Endothelial cell of umbilical vein (primary cell): ENCODE measurements at regions not wholly inside any gene's neighbourhood (a gene's known extent, or its start where the extent isn't known, plus 50 kb on each side); places are given as distances from the start of the nearest gene placed in this dataset.

ENCODE experiments used
- BruUV-seq: library from RNA; stranded (reverse); fragments of 400-500 nt; replicated peaks from 2 replicates; lab custom pipeline; 2021; lab: Mats Ljungman, UMichigan
- CTCF ChIA-PET: fragments of 300-600, 350-600 bp; sonication (Branson Sonifier 250); formaldehyde crosslinking; loops from one replicate; lab custom pipeline; 2021; ENCODE audit warnings: antibody characterized with exemption, inconsistent platforms; lab: Charles Lee
- POLR2A ChIA-PET: fragments of 300-600, 350-600 bp; sonication (Branson Sonifier 250); formaldehyde crosslinking; loops from one replicate; lab custom pipeline; 2021; ENCODE audit warnings: antibody characterized with exemption, inconsistent platforms; lab: Charles Lee
- DNase-seq: peaks from one replicate; pipeline ENCODE4 v3.0.0-alpha.2; 2011; ENCODE audit warnings: low read depth, low spot score
- FAIRE-seq: peaks from 2 replicates; lab custom pipeline; 2011; peaks lifted over from hg19 to GRCh38; lab: Jason Lieb, UNC
- H2AFZ ChIP-seq: 2 replicates; pipeline ENCODE4 v1.6.0; 2012; ENCODE audit warnings: low read depth, low read length, control low read depth, inconsistent platforms
- H3K27ac ChIP-seq: 2 replicates; pipeline ENCODE4 v1.5.1; 2011; ENCODE audit warnings: low read depth, mild to moderate bottlenecking, control low read depth, low read length, moderate library complexity; ENCODE audit not compliant: insufficient read depth
- H3K27me3 ChIP-seq, 2 experiments: 2 replicates each; pipeline versions ENCODE4 v1.6.0 to v1.6.1; 2011; ENCODE audit warnings: low read length in 2 of 2, mixed read lengths in 1 of 2; ENCODE audit not compliant: control insufficient read depth in 2 of 2, insufficient read depth in 2 of 2
- H3K36me3 ChIP-seq, 2 experiments: 2 replicates in 1 of 2; 3 replicates in 1 of 2; pipeline ENCODE4 v1.5.1; 2011; ENCODE audit warnings: low read length in 2 of 2, mild to moderate bottlenecking in 1 of 2, moderate library complexity in 1 of 2; ENCODE audit not compliant: control insufficient read depth in 2 of 2, insufficient read depth in 2 of 2; ENCODE audit errors: extremely low read depth in 1 of 2
- H3K4me1 ChIP-seq: 3 replicates; pipeline ENCODE4 v1.5.1; 2011; ENCODE audit warnings: mild to moderate bottlenecking, low read length; ENCODE audit not compliant: control insufficient read depth, insufficient read depth; ENCODE audit errors: extremely low read depth
- H3K4me2 ChIP-seq: 2 replicates; pipeline ENCODE4 v1.6.1; 2011; ENCODE audit warnings: low read length, control low read depth, mixed read lengths; ENCODE audit not compliant: insufficient read depth
- H3K4me3 ChIP-seq, 3 experiments: fragments of 200-600 bp in 1 of 3; sonication (generic), shearing (Covaris generic) in 1 of 3; replicated peaks in 1 of 3; 2 replicates each; pipeline ENCODE4 v1.5.1; 2011 to 2016; ENCODE audit warnings: control low read depth in 3 of 3, low read length in 3 of 3, mild to moderate bottlenecking in 2 of 3, inconsistent platforms in 1 of 3, low read depth in 1 of 3, moderate library complexity in 1 of 3; ENCODE audit not compliant: insufficient read depth in 1 of 3
- H3K79me2 ChIP-seq: 2 replicates; pipeline ENCODE4 v1.6.0; 2012; ENCODE audit warnings: low read length, inconsistent platforms; ENCODE audit not compliant: control insufficient read depth, insufficient read depth
- H3K9ac ChIP-seq: replicated peaks from 2 replicates; pipeline ENCODE3; 2011; ENCODE audit warnings: low read length, control low read depth; ENCODE audit not compliant: insufficient read depth; ENCODE audit errors: extremely low read depth
- H3K9me1 ChIP-seq: replicated peaks from 3 replicates; pipeline ENCODE4 v1.6.0; 2011; ENCODE audit warnings: mild to moderate bottlenecking, low read length; ENCODE audit not compliant: control insufficient read depth, insufficient read depth; ENCODE audit errors: extremely low read depth
- H3K9me3 ChIP-seq: replicated peaks from 2 replicates; pipeline ENCODE4 v1.5.1; 2012; ENCODE audit warnings: low read length, inconsistent platforms; ENCODE audit not compliant: control insufficient read depth, insufficient read depth
- H4K20me1 ChIP-seq: replicated peaks from 2 replicates; pipeline ENCODE3; 2011; ENCODE audit warnings: mild to moderate bottlenecking, low read length; ENCODE audit not compliant: control insufficient read depth, insufficient read depth; ENCODE audit errors: extremely low read depth
- CTCF ChIP-seq, 2 donors: IDR thresholded peaks; 1 replicate in 1 of 2; 2 replicates in 1 of 2; pipeline ENCODE4 v1.5.1; 2011; ENCODE audit warnings: low read length in 2 of 2, mild to moderate bottlenecking in 2 of 2, moderate library complexity in 2 of 2, control low read depth in 1 of 2, inconsistent platforms in 1 of 2, low read depth in 1 of 2; ENCODE audit not compliant: insufficient read depth in 1 of 2; ENCODE audit errors: extremely low read depth in 1 of 2
- EZH2 ChIP-seq: IDR thresholded peaks from 2 replicates; pipeline ENCODE4 v1.6.1; 2012; ENCODE audit warnings: borderline replicate concordance, low read depth, mild to moderate bottlenecking, moderate library complexity, low read length, inconsistent platforms; ENCODE audit not compliant: severe bottlenecking
- FOS ChIP-seq: IDR thresholded peaks from 2 replicates; pipeline ENCODE4 v1.6.1; 2011; ENCODE audit warnings: mild to moderate bottlenecking, low read length, moderate library complexity, borderline replicate concordance; ENCODE audit not compliant: insufficient read depth
- GATA2 ChIP-seq: IDR thresholded peaks from 2 replicates; pipeline ENCODE4 v1.7.0; 2011; ENCODE audit warnings: low read depth, mild to moderate bottlenecking, moderate library complexity, mixed read lengths, low read length; ENCODE audit not compliant: insufficient read length, insufficient read depth
- JUN ChIP-seq: IDR thresholded peaks from 2 replicates; pipeline ENCODE4 v1.6.1; 2011; ENCODE audit warnings: borderline replicate concordance, low read depth; ENCODE audit not compliant: insufficient read length, insufficient read depth
- MAX ChIP-seq: IDR thresholded peaks from 2 replicates; pipeline ENCODE4 v1.6.1; 2011; ENCODE audit not compliant: insufficient read depth, insufficient read length
- MYC ChIP-seq: IDR thresholded peaks from one replicate; pipeline ENCODE4 v1.6.1; 2011; ENCODE audit warnings: mild to moderate bottlenecking, low read depth, low read length
- POLR2A ChIP-seq: IDR thresholded peaks from 2 replicates; pipeline ENCODE4 v1.6.1; 2012; ENCODE audit warnings: low read depth, mild to moderate bottlenecking, control low read depth, low read length
- POLR2AphosphoS5 ChIP-seq: IDR thresholded peaks from 2 replicates; pipeline ENCODE4 v1.6.1; 2012; ENCODE audit warnings: low read depth, mild to moderate bottlenecking, control low read depth, low read length, moderate library complexity; ENCODE audit not compliant: insufficient read depth
- dilution Hi-C: fragments of 300-500 bp; cut with MboI; formaldehyde crosslinking; loops from one replicate; pipeline ENCODE4 v1.15.0; 2019; ENCODE audit warnings: low sequenced_read_pairs; ENCODE audit not compliant: extremely low pct_ligation_motif_present
- intact Hi-C: fragments of 100-400 bp; cut with micrococcal nuclease; formaldehyde crosslinking; loops from one replicate; pipeline ENCODE4 v1.10.0; 2022

DNA sequence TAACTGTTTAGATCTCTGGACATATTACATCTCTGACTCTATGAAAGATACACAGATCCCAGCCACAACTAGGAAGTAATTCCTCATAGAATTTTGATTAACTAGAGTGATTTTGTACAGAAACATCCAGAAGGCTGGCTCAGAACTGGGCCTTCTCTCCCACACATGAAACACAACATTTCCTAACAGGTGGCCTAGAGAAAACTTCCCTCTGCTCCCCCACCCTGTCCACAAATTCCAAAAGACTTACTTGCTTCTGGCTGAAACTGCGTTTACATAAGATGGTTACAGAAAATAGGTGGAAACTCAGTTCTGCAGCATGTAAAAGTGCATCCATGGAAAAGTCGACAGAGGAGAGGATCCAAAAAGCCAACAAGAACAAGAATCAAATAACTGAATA lies 132.9 kb downstream of the FZD1 start:
- dilution Hi-C loops, result no loop called here
- Histone ChIP-seq H3K79me2 (no peaks in the 10 kb centered on the region), H3K4me2 (no peak overlapping the region), H3K36me3 (no peaks in the 10 kb centered on the region), H3K9ac (no peak overlapping the region), H3K9me1 (no peaks in the 10 kb centered on the region), H2AFZ (no peak overlapping the region), H3K27me3 (peaks cover 0 to 4% of the 10 kb centered on the region in 2 experiments), H4K20me1 (no peaks in the 10 kb centered on the region), H3K4me1 (no peaks in the 10 kb centered on the region), H3K27ac (no peak overlapping the region), H3K9me3 (no peaks in the 10 kb centered on the region), H3K4me3 (no peak overlapping the region)
- intact Hi-C loops, result no loop called here
- FAIRE-seq, result no peak
- DNase-seq, result no peak
- BruUV-seq, result no TSS peak
- TF ChIP-seq EZH2 (no peak), MYC (no peak), FOS (no peak), POLR2A (no peak), JUN (no peak), POLR2AphosphoS5 (no peak), MAX (no peak), CTCF (IDR thresholded peaks at IDR 0.05; ENCODE audit: extremely low read depth in 1 of 2, insufficient read depth in 1 of 2, low read depth in 1 of 2, low read length in 2 of 2) (no peak), GATA2 (no peak)
- CTCF ChIA-PET, result no interaction called here
- POLR2A ChIA-PET, result no interaction called here
